ENCODE measurements at regions not wholly inside any gene's neighbourhood (a gene's known extent, or its start where the extent isn't known, plus 50 kb on each side); places are given as distances from the start of the nearest gene placed in this dataset.

- no TSS peak for BruUV-seq (replicated peaks)
- H3K9me2 ChIP-seq (ENCODE audit: insufficient read depth, low read length), result no peaks in the 10 kb centered on the region
- H3K79me2 ChIP-seq (ENCODE audit: insufficient read depth, low read depth, low read length), result no peaks in the 10 kb centered on the region
- intact Hi-C loops (cut with micrococcal nuclease; ENCODE audit: unreplicated experiment), result no loop called here
- no peak overlapping the region for H3K27ac ChIP-seq (ENCODE audit: low read depth, low read length, poor library complexity, severe bottlenecking)
- DNase-seq (ENCODE audit: low spot score), result no peak
- CTCF ChIA-PET (ENCODE audit: unreplicated experiment), result no interaction called here
- no peak overlapping the region for H3K4me2 ChIP-seq (ENCODE audit: low read length)
- no peaks in the 10 kb centered on the region for H3K36me3 ChIP-seq (ENCODE audit: insufficient read depth, low read length)
- no peaks in the 10 kb centered on the region for H4K20me1 ChIP-seq (ENCODE audit: insufficient read depth, low read length)
- TF ChIP-seq EZH2phosphoT487 (IDR thresholded peaks at IDR 0.05; ENCODE audit: borderline replicate concordance, low read depth, low read length) (no peak), CTCF (conservative IDR thresholded peaks at IDR 0.05; ENCODE audit: low read length) (no peak)
- POLR2A ChIA-PET, result no interaction called here
- no peaks in the 10 kb centered on the region for H3K4me1 ChIP-seq (ENCODE audit: insufficient read depth, low read length, poor library complexity, severe bottlenecking)
- H3K9me3 ChIP-seq (ENCODE audit: low read length), result no peaks in the 10 kb centered on the region
- no peak overlapping the region for H2AFZ ChIP-seq (ENCODE audit: low read length)
- H3K4me3 ChIP-seq (ENCODE audit: low read depth, low read length, poor library complexity, severe bottlenecking), result no peak overlapping the region
These were observed 82.4 kb upstream of the COL11A1 start for GRCh38 chr1:103190766-103191165.

- H3K27ac ChIP-seq (ENCODE audit: low read depth, low read length, poor library complexity, severe bottlenecking), result no peak overlapping the region
- H4K20me1 ChIP-seq (ENCODE audit: insufficient read depth, low read length), result no peaks in the 10 kb centered on the region
- POLR2A ChIA-PET, result no interaction called here
- no peaks in the 10 kb centered on the region for H3K79me2 ChIP-seq (ENCODE audit: insufficient read depth, low read depth, low read length)
- H3K9me3 ChIP-seq (ENCODE audit: low read length), result no peaks in the 10 kb centered on the region
- H3K9me2 ChIP-seq (ENCODE audit: insufficient read depth, low read length), result no peaks in the 10 kb centered on the region
- H3K4me3 ChIP-seq (ENCODE audit: low read depth, low read length, poor library complexity, severe bottlenecking), result no peak overlapping the region
- no peaks in the 10 kb centered on the region for H3K4me1 ChIP-seq (ENCODE audit: insufficient read depth, low read length, poor library complexity, severe bottlenecking)
- no TSS peak for BruUV-seq (replicated peaks)
- CTCF ChIA-PET (ENCODE audit: unreplicated experiment), result no interaction called here
- no peak for DNase-seq (ENCODE audit: low spot score)
- no peak overlapping the region for H2AFZ ChIP-seq (ENCODE audit: low read length)
- H3K4me2 ChIP-seq (ENCODE audit: low read length), result no peak overlapping the region
- TF ChIP-seq CTCF (conservative IDR thresholded peaks at IDR 0.05; ENCODE audit: low read length), result no peak
- no peak for TF ChIP-seq EZH2phosphoT487 (IDR thresholded peaks at IDR 0.05; ENCODE audit: borderline replicate concordance, low read depth, low read length)
- H3K36me3 ChIP-seq (ENCODE audit: insufficient read depth, low read length), result no peaks in the 10 kb centered on the region
- intact Hi-C loops (cut with micrococcal nuclease; ENCODE audit: unreplicated experiment), result no loop called here
These were observed 79.4 kb upstream of the COL11A1 start for GRCh38 chr1:103187673-103188072.

GRCh38 chr1:103180660-103181059 is 72.3 kb upstream of the COL11A1 start:
- no peaks in the 10 kb centered on the region for H3K4me1 ChIP-seq (ENCODE audit: insufficient read depth, low read length, poor library complexity, severe bottlenecking)
- no TSS peak for BruUV-seq (replicated peaks)
- H4K20me1 ChIP-seq (ENCODE audit: insufficient read depth, low read length), result no peaks in the 10 kb centered on the region
- H3K79me2 ChIP-seq (ENCODE audit: insufficient read depth, low read depth, low read length), result no peaks in the 10 kb centered on the region
- no peak overlapping the region for H3K4me3 ChIP-seq (ENCODE audit: low read depth, low read length, poor library complexity, severe bottlenecking)
- intact Hi-C loops (cut with micrococcal nuclease; ENCODE audit: unreplicated experiment), result no loop called here
- DNase-seq (ENCODE audit: low spot score), result no peak
- H3K36me3 ChIP-seq (ENCODE audit: insufficient read depth, low read length), result no peaks in the 10 kb centered on the region
- no peak overlapping the region for H3K4me2 ChIP-seq (ENCODE audit: low read length)
- no peaks in the 10 kb centered on the region for H3K9me3 ChIP-seq (ENCODE audit: low read length)
- TF ChIP-seq CTCF (conservative IDR thresholded peaks at IDR 0.05; ENCODE audit: low read length) (no peak), EZH2phosphoT487 (IDR thresholded peaks at IDR 0.05; ENCODE audit: borderline replicate concordance, low read depth, low read length) (no peak)
- H2AFZ ChIP-seq (ENCODE audit: low read length), result no peak overlapping the region
- H3K27ac ChIP-seq (ENCODE audit: low read depth, low read length, poor library complexity, severe bottlenecking), result no peak overlapping the region
- ChIA-PET POLR2A (interaction anchor here (0.6 to 1.2 kb wide), 3 partner anchors 22 to 824 kb away, joined by 3 to 4 read pairs (median 3); no protein-coding TSS in a partner anchor), CTCF (ENCODE audit: unreplicated experiment) (interaction anchor here (0.6 kb wide), 1 partner anchor 11 kb away, joined by 3 read pairs; no protein-coding TSS in a partner anchor)
- no peaks in the 10 kb centered on the region for H3K9me2 ChIP-seq (ENCODE audit: insufficient read depth, low read length)

Data from OCI-LY7 (cell line).